ENCODE measurements at regions not wholly inside any gene's neighbourhood (a gene's known extent, or its start where the extent isn't known, plus 50 kb on each side); places are given as distances from the start of the nearest gene placed in this dataset.

- no peak overlapping the region for H3K27ac ChIP-seq (ENCODE audit: low read depth, low read length)
- H3K4me1 ChIP-seq (ENCODE audit: control insufficient read depth in 3 of 3, insufficient read depth in 3 of 3, low read length in 3 of 3) = no peaks in the 10 kb centered on the region
- H3K9ac ChIP-seq (ENCODE audit: low read depth in 1 of 3, low read length in 3 of 3) = no peak overlapping the region
- no peaks in the 10 kb centered on the region for H3K36me3 ChIP-seq (ENCODE audit: control insufficient read depth in 3 of 3, insufficient read depth in 3 of 3, low read length in 3 of 3)
- no peak overlapping the region for H3K4me3 ChIP-seq (ENCODE audit: low read length in 3 of 3)
- H3K27me3 ChIP-seq (ENCODE audit: control insufficient read depth in 3 of 3, insufficient read depth in 3 of 3, low read length in 3 of 3) = no peaks in the 10 kb centered on the region
- H3K9me3 ChIP-seq (ENCODE audit: control insufficient read depth in 3 of 3, low read length in 3 of 3) = no peaks in the 10 kb centered on the region
Measured at GRCh38 chr18:77439888-77440287, 190.2 kb downstream of the GALR1 start.

- Histone ChIP-seq H3K9ac (ENCODE audit: low read depth in 1 of 3, low read length in 3 of 3) (no peak overlapping the region), H3K4me1 (ENCODE audit: control insufficient read depth in 3 of 3, insufficient read depth in 3 of 3, low read length in 3 of 3) (no peaks in the 10 kb centered on the region), H3K27me3 (ENCODE audit: control insufficient read depth in 3 of 3, insufficient read depth in 3 of 3, low read length in 3 of 3) (no peaks in the 10 kb centered on the region), H3K27ac (ENCODE audit: low read depth, low read length) (no peak overlapping the region), H3K9me3 (ENCODE audit: control insufficient read depth in 3 of 3, low read length in 3 of 3) (no peaks in the 10 kb centered on the region), H3K4me3 (ENCODE audit: low read length in 3 of 3) (no peak overlapping the region), H3K36me3 (ENCODE audit: control insufficient read depth in 3 of 3, insufficient read depth in 3 of 3, low read length in 3 of 3) (no peaks in the 10 kb centered on the region)
Measured at GRCh38 chr18:77442393-77442792, 192.7 kb downstream of the GALR1 start.

DNA sequence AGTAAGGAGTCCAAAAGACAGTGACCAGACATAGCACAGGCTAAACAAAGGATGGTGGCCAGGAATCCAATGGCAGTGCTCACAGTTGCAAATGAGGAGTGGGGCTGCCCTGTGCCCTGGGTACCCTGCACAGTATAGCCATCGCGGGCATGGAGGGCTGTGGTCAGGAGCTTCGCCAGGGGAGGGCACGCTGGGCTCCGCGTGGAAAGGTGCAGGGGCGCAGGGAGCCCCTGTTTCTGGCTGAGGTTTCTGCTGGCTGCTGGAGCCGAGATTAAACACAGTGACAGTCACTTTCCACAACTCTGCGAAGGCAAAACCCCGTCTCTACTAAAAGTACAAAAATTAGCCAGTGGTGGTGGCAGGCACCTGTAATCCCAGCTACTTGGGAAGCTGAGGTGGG, 194.7 kb downstream of the GALR1 start:
- Histone ChIP-seq H3K4me1 (ENCODE audit: control insufficient read depth in 3 of 3, insufficient read depth in 3 of 3, low read length in 3 of 3) (no peaks in the 10 kb centered on the region), H3K9me3 (ENCODE audit: control insufficient read depth in 3 of 3, low read length in 3 of 3) (no peaks in the 10 kb centered on the region), H3K36me3 (ENCODE audit: control insufficient read depth in 3 of 3, insufficient read depth in 3 of 3, low read length in 3 of 3) (no peaks in the 10 kb centered on the region), H3K4me3 (ENCODE audit: low read length in 3 of 3) (no peak overlapping the region), H3K27me3 (ENCODE audit: control insufficient read depth in 3 of 3, insufficient read depth in 3 of 3, low read length in 3 of 3) (no peaks in the 10 kb centered on the region), H3K9ac (ENCODE audit: low read depth in 1 of 3, low read length in 3 of 3) (no peak overlapping the region), H3K27ac (ENCODE audit: low read depth, low read length) (no peak overlapping the region)

DNA sequence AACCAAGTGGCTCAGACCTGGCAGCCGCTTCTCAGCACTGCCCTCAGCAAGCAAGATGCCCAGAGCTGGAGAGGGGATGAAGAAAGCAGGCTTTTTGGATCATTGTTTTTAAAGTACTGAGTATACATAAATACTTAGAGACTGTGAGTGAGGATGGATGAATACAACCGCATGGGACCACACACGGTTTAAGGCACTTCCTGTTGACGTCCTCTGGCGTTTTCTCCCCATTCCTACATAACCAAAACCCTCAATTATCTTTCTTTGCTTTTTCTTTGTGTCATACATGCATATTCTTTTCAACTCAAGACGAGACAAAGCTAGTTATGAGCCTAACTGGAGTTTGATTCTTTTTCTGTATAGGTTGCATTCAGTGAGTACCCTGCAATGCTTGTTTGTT, 198.4 kb downstream of the GALR1 start:
- H3K9me3 ChIP-seq (ENCODE audit: control insufficient read depth in 3 of 3, low read length in 3 of 3) = no peaks in the 10 kb centered on the region

DNA sequence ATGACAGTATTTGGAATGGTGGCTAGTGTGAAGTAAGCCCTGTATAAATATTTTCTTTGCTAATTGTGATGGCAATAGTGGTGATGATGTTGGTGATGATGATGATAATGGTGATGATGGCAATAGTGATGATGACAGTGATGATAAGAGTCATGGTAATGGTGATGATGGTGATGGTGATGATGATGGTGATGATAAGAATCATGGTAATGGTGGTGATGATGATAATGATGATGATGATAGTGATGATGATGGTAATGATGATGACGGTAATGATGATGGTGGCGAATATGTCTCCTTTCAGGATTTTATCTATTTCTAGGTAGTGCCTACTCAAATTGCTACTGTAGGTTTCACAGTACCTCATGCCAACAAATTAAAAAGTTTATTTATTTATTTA, 205.4 kb downstream of the GALR1 start:
- Histone ChIP-seq H3K36me3 (ENCODE audit: control insufficient read depth in 3 of 3, insufficient read depth in 3 of 3, low read length in 3 of 3) (no peaks in the 10 kb centered on the region), H3K9ac (ENCODE audit: low read depth in 1 of 3, low read length in 3 of 3) (no peak overlapping the region), H3K4me1 (ENCODE audit: control insufficient read depth in 3 of 3, insufficient read depth in 3 of 3, low read length in 3 of 3) (no peaks in the 10 kb centered on the region), H3K27me3 (ENCODE audit: control insufficient read depth in 3 of 3, insufficient read depth in 3 of 3, low read length in 3 of 3) (no peaks in the 10 kb centered on the region), H3K27ac (ENCODE audit: low read depth, low read length) (no peak overlapping the region), H3K9me3 (ENCODE audit: control insufficient read depth in 3 of 3, low read length in 3 of 3) (no peaks in the 10 kb centered on the region), H3K4me3 (ENCODE audit: low read length in 3 of 3) (no peak overlapping the region)

More for the DNA sequence above, 198.4 kb downstream of the GALR1 start:
- H3K4me3 ChIP-seq (ENCODE audit: low read length in 3 of 3) = no peak overlapping the region
- no peak overlapping the region for H3K9ac ChIP-seq (ENCODE audit: low read depth in 1 of 3, low read length in 3 of 3)
- no peaks in the 10 kb centered on the region for H3K36me3 ChIP-seq (ENCODE audit: control insufficient read depth in 3 of 3, insufficient read depth in 3 of 3, low read length in 3 of 3)
- no peaks in the 10 kb centered on the region for H3K4me1 ChIP-seq (ENCODE audit: control insufficient read depth in 3 of 3, insufficient read depth in 3 of 3, low read length in 3 of 3)
- H3K27me3 ChIP-seq (ENCODE audit: control insufficient read depth in 3 of 3, insufficient read depth in 3 of 3, low read length in 3 of 3) = no peaks in the 10 kb centered on the region
- no peak overlapping the region for H3K27ac ChIP-seq (ENCODE audit: low read depth, low read length)

GRCh38 chr18:77457681-77458080, 208.0 kb downstream of the GALR1 start:
- H3K27me3 ChIP-seq (ENCODE audit: control insufficient read depth in 3 of 3, insufficient read depth in 3 of 3, low read length in 3 of 3) = no peaks in the 10 kb centered on the region
- no peaks in the 10 kb centered on the region for H3K9me3 ChIP-seq (ENCODE audit: control insufficient read depth in 3 of 3, low read length in 3 of 3)
- H3K4me1 ChIP-seq (ENCODE audit: control insufficient read depth in 3 of 3, insufficient read depth in 3 of 3, low read length in 3 of 3) = no peaks in the 10 kb centered on the region
- H3K36me3 ChIP-seq (ENCODE audit: control insufficient read depth in 3 of 3, insufficient read depth in 3 of 3, low read length in 3 of 3) = no peaks in the 10 kb centered on the region
- no peak overlapping the region for H3K9ac ChIP-seq (ENCODE audit: low read depth in 1 of 3, low read length in 3 of 3)
- H3K27ac ChIP-seq (ENCODE audit: low read depth, low read length) = no peak overlapping the region
- H3K4me3 ChIP-seq (ENCODE audit: low read length in 3 of 3) = no peak overlapping the region

DNA sequence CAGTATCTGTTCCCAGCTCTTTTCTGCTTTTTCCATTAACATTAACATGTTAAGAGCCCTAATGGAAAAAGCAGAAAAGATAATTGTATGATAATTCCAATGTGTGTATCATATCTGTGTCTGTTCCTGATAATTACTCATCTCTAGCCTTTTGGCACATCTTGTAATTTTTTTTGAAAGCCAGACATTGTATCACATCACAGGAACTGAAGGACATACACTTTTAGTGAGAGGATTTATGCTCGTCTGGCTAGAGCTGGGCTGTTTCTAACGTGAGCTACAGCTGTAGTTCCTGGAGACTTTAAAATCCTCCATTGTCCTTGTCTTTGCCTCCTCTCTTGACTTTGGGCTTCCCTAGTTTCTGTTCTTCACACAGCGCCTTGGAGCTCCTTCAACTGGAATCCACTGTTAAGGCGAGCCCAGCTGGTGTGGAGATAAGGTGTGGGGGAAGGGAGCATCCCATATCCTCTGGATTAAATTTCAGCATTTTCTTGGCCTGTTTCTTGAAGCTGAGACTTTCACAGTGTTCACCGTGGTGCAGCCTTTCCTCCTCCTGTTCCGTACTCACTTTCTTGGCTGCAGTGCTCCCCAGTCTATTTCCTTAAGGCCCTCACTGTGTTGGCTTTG, 211.5 kb downstream of the GALR1 start:
- Histone ChIP-seq H3K4me1 (ENCODE audit: control insufficient read depth in 3 of 3, insufficient read depth in 3 of 3, low read length in 3 of 3) (no peaks in the 10 kb centered on the region), H3K9ac (ENCODE audit: low read depth in 1 of 3, low read length in 3 of 3) (no peak overlapping the region), H3K27me3 (ENCODE audit: control insufficient read depth in 3 of 3, insufficient read depth in 3 of 3, low read length in 3 of 3) (no peaks in the 10 kb centered on the region), H3K36me3 (ENCODE audit: control insufficient read depth in 3 of 3, insufficient read depth in 3 of 3, low read length in 3 of 3) (no peaks in the 10 kb centered on the region), H3K27ac (ENCODE audit: low read depth, low read length) (no peak overlapping the region), H3K4me3 (ENCODE audit: low read length in 3 of 3) (no peak overlapping the region), H3K9me3 (ENCODE audit: control insufficient read depth in 3 of 3, low read length in 3 of 3) (no peaks in the 10 kb centered on the region)

- no peaks in the 10 kb centered on the region for H3K4me1 ChIP-seq (ENCODE audit: control insufficient read depth in 3 of 3, insufficient read depth in 3 of 3, low read length in 3 of 3)
- no peak overlapping the region for H3K27ac ChIP-seq (ENCODE audit: low read depth, low read length)
- no peak overlapping the region for H3K9ac ChIP-seq (ENCODE audit: low read depth in 1 of 3, low read length in 3 of 3)
- H3K4me3 ChIP-seq (ENCODE audit: low read length in 3 of 3) = no peak overlapping the region
- H3K9me3 ChIP-seq (ENCODE audit: control insufficient read depth in 3 of 3, low read length in 3 of 3) = no peaks in the 10 kb centered on the region
- H3K27me3 ChIP-seq (ENCODE audit: control insufficient read depth in 3 of 3, insufficient read depth in 3 of 3, low read length in 3 of 3) = no peaks in the 10 kb centered on the region
- no peaks in the 10 kb centered on the region for H3K36me3 ChIP-seq (ENCODE audit: control insufficient read depth in 3 of 3, insufficient read depth in 3 of 3, low read length in 3 of 3)
Measured at GRCh38 chr18:77464917-77465316, 215.3 kb downstream of the GALR1 start.

GRCh38 chr18:77466890-77467289, 217.2 kb downstream of the GALR1 start:
- H3K36me3 ChIP-seq (ENCODE audit: control insufficient read depth in 3 of 3, insufficient read depth in 3 of 3, low read length in 3 of 3) = no peaks in the 10 kb centered on the region
- H3K9me3 ChIP-seq (ENCODE audit: control insufficient read depth in 3 of 3, low read length in 3 of 3) = no peaks in the 10 kb centered on the region
- H3K4me1 ChIP-seq (ENCODE audit: control insufficient read depth in 3 of 3, insufficient read depth in 3 of 3, low read length in 3 of 3) = no peaks in the 10 kb centered on the region
- H3K4me3 ChIP-seq (ENCODE audit: low read length in 3 of 3) = no peak overlapping the region
- no peak overlapping the region for H3K27ac ChIP-seq (ENCODE audit: low read depth, low read length)
- H3K27me3 ChIP-seq (ENCODE audit: control insufficient read depth in 3 of 3, insufficient read depth in 3 of 3, low read length in 3 of 3) = peaks cover 0 to 4% (median 0%) of the 10 kb centered on the region in 3 donors
- no peak overlapping the region for H3K9ac ChIP-seq (ENCODE audit: low read depth in 1 of 3, low read length in 3 of 3)

GRCh38 chr18:77469131-77469530, 219.5 kb downstream of the GALR1 start:
- Histone ChIP-seq H3K4me3 (ENCODE audit: low read length in 3 of 3) (no peak overlapping the region), H3K27me3 (ENCODE audit: control insufficient read depth in 3 of 3, insufficient read depth in 3 of 3, low read length in 3 of 3) (peaks cover 0 to 4% (median 0%) of the 10 kb centered on the region in 3 donors), H3K4me1 (ENCODE audit: control insufficient read depth in 3 of 3, insufficient read depth in 3 of 3, low read length in 3 of 3) (no peaks in the 10 kb centered on the region), H3K9ac (ENCODE audit: low read depth in 1 of 3, low read length in 3 of 3) (no peak overlapping the region), H3K9me3 (ENCODE audit: control insufficient read depth in 3 of 3, low read length in 3 of 3) (no peaks in the 10 kb centered on the region), H3K36me3 (ENCODE audit: control insufficient read depth in 3 of 3, insufficient read depth in 3 of 3, low read length in 3 of 3) (no peaks in the 10 kb centered on the region), H3K27ac (ENCODE audit: low read depth, low read length) (no peak overlapping the region)
